IPS-NIHi7 (cell line): ENCODE measurements at regions not wholly inside any gene's neighbourhood (a gene's known extent, or its start where the extent isn't known, plus 50 kb on each side); places are given as distances from the start of the nearest gene placed in this dataset.

Source experiments
- DNase-seq: peaks from one replicate; pipeline ENCODE4 v3.0.0; 2012; ENCODE audit warnings: mixed read lengths; ENCODE audit errors: extremely low spot score

GRCh38 chr12:34344851-34345522, 322.7 kb downstream of the ALG10 start:
- no peak for DNase-seq

- DNase-seq = no peak
Observed at GRCh38 chr12:34345801-34346200, 323.5 kb downstream of the ALG10 start.

GRCh38 chr12:34346372-34347034, 324.2 kb downstream of the ALG10 start:
- no peak for DNase-seq

DNA sequence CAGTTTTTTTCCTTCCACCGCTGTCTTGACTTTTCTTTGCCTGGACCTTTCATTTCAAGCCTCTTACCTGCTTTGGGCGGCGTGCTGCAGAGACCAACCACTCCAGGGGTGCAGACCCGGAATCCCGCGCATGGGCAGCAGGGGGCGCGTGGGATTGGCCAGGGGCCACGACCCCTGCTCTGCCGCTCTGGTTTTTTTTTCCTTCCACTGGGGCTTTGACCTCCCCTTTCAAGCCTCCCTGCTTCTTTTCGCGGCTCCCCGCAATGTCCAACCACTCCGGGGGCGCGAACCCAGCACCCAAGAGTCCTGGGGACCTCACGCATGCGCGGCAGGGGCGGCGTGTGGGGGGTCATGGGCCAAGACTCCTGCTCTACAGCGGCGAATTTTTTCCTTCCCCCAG, 325.1 kb downstream of the ALG10 start:
- DNase-seq = no peak

DNA sequence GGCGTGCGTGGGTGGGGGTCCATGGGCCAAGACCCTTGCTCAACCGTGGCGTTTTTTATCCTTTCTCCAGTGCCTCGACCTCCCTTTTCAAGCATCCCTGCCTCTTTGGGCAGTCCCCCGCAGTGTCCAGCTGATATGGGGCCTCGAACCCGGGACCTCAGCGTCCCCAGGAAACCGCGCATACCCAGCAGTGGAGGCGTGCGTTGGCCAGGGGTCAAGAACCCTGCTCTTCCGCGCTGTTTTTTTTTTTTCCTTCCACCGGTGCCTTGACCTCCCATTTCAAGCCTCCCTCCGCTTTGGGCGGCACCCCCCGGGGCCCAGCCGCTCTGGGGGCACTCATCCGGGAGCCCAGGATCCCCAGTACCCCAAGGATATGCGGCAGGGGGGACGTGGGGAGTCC, 325.8 kb downstream of the ALG10 start:
- DNase-seq = no peak

DNA sequence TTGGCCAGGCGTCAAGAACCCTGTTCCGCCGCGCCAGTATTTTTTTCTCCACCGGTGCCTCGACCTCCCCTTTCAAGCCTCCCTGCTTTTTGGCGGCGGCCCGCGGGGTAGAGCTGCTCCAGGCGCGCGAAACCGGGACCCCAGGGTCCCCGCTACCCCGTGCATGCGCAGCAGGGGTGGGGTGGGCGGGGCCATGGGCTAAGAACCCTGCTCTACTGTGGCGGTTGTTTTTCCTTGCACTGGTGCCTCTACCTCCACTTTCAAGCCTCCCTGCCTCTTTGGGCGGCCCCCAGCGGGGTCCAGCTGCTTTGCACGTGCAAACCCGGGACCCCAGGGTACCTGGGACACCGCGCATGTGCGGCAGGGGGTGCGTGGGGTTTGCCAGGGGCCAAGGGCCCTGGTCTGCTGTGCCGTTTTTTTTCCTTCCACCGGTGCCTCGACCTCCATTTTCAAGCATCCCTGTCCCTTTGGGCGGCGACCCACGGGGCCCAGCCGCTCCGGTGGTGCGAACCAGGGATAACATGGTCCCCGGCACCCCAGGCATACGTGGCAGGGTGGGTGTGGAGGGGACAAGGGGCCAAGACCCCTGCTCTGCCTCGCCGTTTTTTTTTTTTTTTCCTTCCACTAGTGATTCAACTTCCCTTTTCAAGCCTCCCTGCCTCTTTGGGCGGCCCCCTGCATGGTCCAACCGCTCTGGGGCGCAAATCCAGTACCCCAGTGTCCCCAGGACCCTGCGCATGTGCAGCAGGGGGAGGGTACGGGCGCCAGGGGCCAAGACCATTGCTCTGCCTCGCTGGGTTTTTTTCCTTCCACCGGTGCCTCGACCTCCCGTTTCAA, 326.8 kb downstream of the ALG10 start:
- no peak for DNase-seq

GRCh38 chr12:34349673-34349961, 327.3 kb downstream of the ALG10 start:
- no peak for DNase-seq

DNA sequence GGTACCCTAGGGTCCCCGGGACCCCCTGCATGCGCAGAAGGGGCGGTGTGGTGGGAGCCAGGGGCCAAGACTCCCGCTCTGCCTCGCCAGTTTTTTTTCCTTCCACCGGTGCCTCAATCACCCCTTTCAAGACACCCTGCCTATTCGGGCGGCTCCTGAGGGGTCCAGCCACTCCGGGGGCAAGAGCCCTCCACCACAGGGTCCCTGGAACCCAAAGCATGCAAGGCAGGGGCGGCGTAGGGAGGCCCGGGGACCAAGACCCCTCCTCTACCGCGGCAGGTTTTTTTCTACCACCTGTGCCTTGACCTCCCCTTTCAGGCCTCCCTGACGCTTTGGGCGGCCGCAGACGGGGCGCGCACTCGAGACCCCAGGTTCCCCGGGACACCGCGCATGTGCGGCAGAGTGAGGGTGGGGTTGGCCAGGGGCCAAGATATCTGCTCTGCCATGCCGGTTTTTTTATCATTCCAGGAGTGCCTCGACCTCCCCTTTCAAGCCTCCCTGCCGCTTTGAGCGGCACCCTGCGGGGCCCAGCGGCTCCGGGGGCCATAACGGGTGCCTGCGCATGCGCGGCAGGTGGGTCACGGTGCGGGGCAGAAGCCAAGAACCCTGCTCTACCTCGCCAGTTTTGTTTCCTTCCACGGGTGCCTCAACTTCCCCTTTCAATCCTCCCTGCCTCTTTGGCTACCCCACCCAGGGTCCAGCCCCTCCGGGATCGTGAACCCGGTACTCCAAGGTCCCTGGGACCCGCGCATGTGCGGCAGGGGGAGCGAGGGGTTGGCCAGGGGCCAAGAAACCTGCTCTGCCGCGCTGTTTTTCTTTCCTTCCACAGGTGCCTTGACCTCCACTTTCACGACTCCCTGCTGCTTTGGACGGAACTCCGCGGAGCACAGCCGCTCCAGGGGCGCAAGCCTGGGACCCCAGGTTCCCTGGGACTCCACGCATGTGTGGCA, 328.1 kb downstream of the ALG10 start:
- no peak for DNase-seq

DNA sequence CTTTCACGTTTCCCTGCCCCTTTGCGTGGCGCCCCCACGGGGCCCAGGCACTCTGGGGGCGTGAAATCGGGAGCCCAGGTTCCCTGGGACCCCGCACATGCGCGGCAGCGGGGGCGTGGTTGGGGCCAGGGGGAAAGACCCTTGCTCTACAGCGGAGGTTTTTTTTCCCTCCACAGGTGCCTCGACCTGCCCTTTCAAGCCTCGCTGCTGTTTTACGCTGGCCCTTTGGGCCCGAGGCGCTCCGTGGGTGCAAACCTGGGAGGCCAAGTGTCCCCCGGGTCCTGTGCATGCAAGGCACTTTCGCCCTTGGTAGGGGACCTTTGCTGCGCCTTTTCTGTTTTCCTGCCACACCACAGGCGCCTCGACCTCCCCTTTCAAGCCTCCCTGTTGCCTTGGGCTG, 329.8 kb downstream of the ALG10 start:
- DNase-seq = no peak

GRCh38 chr12:34354239-34355200, 332.2 kb downstream of the ALG10 start:
- DNase-seq = no peak

DNA sequence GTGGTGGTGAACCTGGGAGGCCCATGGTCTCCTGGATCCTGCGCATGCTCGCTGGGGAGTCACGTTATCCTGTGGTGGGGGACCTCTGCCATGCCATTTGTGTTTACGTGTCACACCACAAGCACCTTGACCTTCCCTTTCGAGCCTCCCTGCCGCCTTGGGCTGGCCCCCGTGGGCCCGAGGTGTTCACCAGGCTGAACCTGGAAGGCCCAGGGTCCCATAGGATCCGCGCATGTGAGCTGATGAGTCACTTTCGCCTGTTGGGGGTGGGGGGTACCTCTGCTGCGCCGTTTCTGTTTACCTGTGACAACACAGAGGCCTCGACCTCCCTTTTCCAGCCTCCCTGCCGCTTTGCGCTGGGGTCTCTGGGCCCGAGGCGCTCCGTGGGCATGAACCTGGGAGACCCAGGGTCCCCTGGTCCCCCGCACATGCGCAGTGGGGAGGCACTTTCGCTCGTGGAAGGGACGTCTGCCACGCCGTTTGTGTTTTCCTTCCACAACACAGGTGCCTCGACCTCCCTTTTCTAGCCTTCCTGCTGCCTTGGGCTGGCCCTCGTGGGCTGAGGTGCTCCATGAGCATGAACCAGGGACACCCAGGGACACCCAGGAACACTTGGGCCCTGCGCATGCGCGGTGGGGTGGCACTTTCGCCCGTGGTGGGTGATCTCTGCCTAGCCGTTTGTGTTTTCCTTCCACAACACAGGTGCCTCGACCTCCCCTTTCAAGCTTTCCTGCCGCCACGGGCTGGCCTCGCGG, 334.1 kb downstream of the ALG10 start:
- DNase-seq = no peak

DNA sequence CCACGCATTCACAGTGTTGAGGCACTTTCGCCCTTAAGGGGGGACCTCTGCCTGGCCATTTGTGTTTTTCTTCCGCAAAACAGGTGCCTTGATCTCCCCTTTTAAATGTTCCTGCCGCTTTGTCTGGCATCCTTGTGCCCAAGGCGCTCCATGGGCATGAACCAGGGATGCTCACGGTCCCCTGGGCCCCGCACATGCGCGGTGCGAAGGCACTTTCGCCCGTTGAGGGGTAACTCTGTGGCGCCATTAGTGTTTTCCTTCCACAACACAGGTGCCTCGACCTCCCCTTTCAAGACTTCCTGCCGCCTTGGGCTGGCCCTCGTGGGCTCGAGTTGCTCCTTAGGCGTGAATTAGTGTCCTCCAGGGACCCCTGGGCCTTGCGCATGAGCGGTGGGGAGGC, 335.5 kb downstream of the ALG10 start:
- DNase-seq = no peak

- DNase-seq = no peak
Observed at GRCh38 chr12:34358198-34358597, 335.9 kb downstream of the ALG10 start.

DNA sequence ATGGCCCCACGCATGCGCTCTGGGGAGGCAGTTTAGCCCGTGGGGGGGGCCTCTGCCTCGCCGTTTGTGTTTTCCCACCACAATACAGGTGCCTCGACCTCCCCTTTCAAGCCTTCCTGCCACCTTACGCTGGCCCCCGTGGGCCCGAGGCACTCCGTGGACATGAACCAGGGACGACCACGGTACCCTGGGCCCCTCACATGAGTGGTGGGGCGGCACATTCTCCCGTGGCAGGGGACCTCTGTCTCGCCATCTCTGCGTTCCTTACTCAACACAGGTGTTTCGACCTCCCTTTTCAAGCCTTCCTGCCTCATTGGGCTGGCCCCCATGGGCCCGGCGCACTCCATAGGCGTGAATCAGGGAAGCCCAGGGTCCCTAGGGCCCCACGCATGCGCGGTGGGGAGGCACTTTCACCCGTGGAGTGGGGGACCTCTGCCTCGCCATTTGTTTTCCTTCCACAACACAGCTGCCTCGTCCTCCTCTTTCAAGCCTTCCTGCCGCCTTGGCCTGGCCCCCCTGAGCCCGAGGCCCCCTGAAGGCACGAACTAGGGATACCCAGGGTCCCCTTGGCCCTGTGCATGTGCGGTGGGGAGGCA, 339.5 kb downstream of the ALG10 start:
- DNase-seq = no peak

- no peak for DNase-seq
Observed at GRCh38 chr12:34363050-34363673, 340.9 kb downstream of the ALG10 start.

DNA sequence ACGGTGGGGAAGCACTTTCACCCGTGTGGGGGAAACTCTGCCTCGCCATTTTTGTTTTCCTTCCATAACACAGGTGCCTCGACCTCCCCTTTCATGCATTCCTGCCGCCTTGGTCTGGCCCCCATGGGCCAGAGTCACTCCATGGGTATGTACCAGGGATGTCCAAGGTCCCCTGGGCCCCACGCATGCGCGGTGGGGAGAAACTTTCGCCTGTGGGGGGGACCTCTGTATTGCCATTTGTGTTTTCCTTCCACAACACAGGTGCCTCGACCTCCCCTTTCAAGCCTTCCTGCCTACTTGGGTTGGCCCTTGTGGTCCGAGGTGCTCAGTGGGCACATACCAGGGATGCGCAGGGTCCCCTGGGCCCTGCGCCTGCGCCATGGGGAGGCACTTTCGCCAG, 345.8 kb downstream of the ALG10 start:
- no peak for DNase-seq

DNA sequence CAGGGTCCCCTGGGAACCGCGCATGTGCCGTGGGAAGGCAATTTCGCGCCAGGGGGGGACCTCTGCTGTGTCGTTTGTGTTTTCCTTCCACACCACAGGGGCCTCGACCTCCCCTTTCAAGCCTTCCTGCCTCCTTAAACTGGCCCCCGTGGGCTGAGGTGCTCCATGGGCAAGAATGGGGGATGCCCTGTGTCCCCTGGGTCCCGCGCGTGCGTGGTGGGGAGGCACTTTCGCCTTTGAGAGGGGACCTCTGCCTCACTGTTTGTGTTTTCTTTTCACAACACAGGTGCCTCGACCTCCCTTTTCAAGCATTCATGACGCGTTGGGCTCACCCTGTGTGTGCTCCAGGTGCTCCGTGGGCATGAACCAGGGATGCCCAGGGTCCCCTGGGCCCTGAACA, 348.8 kb downstream of the ALG10 start:
- no peak for DNase-seq

DNA sequence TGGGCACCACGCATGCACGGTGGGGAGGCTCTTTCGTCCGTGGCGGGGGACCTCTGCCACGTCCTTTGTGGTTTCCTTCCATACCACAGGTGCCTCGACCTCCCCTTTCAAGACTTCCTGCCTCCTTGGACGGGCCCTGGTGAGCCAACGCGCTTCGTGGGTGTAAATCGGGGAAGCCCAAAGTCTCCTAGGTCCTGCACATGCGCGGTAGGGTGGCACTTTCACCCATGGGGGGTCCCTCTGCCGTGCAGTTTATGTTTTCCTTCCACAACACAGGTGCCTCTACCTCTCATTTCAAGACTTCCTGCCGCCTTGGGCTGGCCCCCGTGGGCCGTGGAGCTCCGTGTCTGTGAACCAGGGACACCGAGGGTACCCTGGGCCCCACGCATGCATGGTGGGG, 349.7 kb downstream of the ALG10 start:
- no peak for DNase-seq

DNA sequence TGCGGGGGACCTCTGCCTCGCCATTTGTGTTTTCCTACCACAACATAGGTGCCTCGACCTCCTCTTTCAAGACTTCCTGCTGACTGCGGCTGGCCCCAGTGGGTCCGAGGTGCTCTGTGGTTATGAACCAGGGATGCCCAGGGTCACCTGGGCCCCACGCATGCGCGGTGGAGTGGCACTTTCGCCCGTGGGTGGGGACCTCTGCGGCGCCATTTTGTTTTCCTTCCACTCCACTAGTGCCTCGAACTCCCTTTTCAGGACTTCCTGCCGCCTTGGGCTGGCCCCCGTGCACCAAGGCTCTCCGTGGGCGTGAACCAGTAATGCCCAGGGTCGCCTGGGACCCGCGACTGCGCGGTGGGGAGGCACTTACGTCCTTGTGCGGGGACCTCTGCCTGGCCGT, 351.6 kb downstream of the ALG10 start:
- DNase-seq = no peak
